PC-9 (cell line): ENCODE measurements at regions not wholly inside any gene's neighbourhood (a gene's known extent, or its start where the extent isn't known, plus 50 kb on each side); places are given as distances from the start of the nearest gene placed in this dataset.

Experiments
- BruUV-seq: library from RNA; stranded (reverse); fragments of 400-500 nt; replicated peaks from 2 replicates; lab custom pipeline; 2021; lab: Mats Ljungman, UMichigan
- CTCF ChIA-PET: fragments of 300-600 bp; sonication (Branson Sonifier 250); formaldehyde crosslinking; loops from one replicate; lab custom pipeline; 2022; ENCODE audit warnings: antibody characterized with exemption; lab: Charles Lee
- POLR2A ChIA-PET: fragments of 300-600 bp; sonication (Branson Sonifier 250); formaldehyde crosslinking; loops from one replicate; lab custom pipeline; 2022; ENCODE audit warnings: antibody characterized with exemption; ENCODE audit not compliant: unreplicated experiment; lab: Charles Lee
- DNase-seq, 2 experiments: peaks; one replicate each; pipeline versions ENCODE4 v3.0.0 to v3.0.0-alpha.2; 2015 to 2022; ENCODE audit warnings: mixed read lengths in 1 of 2
- H2AFZ ChIP-seq: fragments of 200-600 bp; sonication (generic); 2 replicates; pipeline ENCODE4 v1.8.1; 2017; ENCODE audit warnings: antibody characterized with exemption
- H3F3A ChIP-seq: fragments of 200-600 bp; sonication (generic); 2 replicates; pipeline ENCODE4 v1.8.1; 2017; ENCODE audit warnings: antibody characterized with exemption, mild to moderate bottlenecking, low read depth; ENCODE audit not compliant: insufficient read depth
- H3K27ac ChIP-seq: fragments of 200-600 bp; sonication (generic); 2 replicates; pipeline ENCODE4 v1.6.1; 2016; ENCODE audit warnings: mixed run types
- H3K27me3 ChIP-seq: fragments of 200-600 bp; sonication (generic); 2 replicates; pipeline ENCODE4 v1.6.1; 2016; ENCODE audit warnings: low read depth, mixed run types; ENCODE audit not compliant: insufficient read depth
- H3K36me3 ChIP-seq: fragments of 200-600 bp; sonication (generic); 2 replicates; pipeline ENCODE4 v1.6.1; 2016; ENCODE audit warnings: low read depth, mixed run types
- H3K4me1 ChIP-seq: fragments of 200-600 bp; sonication (generic); replicated peaks from 2 replicates; pipeline ENCODE4 v1.6.1; 2016; ENCODE audit warnings: mixed run types; ENCODE audit not compliant: insufficient read depth
- H3K4me2 ChIP-seq: fragments of 200-600 bp; sonication (generic); 2 replicates; pipeline ENCODE4 v1.6.1; 2017; ENCODE audit warnings: mixed run types
- H3K4me3 ChIP-seq: fragments of 200-600 bp; sonication (generic); 2 replicates; pipeline ENCODE4 v1.6.1; 2016; ENCODE audit warnings: mixed run types
- H3K79me2 ChIP-seq: fragments of 200-600 bp; sonication (generic); 2 replicates; pipeline ENCODE4 v1.6.1; 2017; ENCODE audit warnings: low read depth, mixed run types
- H3K9me2 ChIP-seq: fragments of 200-600 bp; sonication (generic); 2 replicates; pipeline ENCODE4 v1.8.1; 2017; ENCODE audit warnings: mild to moderate bottlenecking; ENCODE audit not compliant: insufficient read depth
- H3K9me3 ChIP-seq: fragments of 200-600 bp; sonication (generic); 2 replicates; pipeline ENCODE4 v1.8.1; 2016; ENCODE audit warnings: low read depth; ENCODE audit not compliant: insufficient read depth
- H4K20me1 ChIP-seq: fragments of 200-600 bp; sonication (generic); 2 replicates; pipeline ENCODE4 v1.8.1; 2017; ENCODE audit not compliant: insufficient read depth
- EZH2 ChIP-seq: fragments of 200-600 bp; sonication (generic); IDR thresholded peaks from 2 replicates; pipeline ENCODE4 v1.8.0; 2017; ENCODE audit warnings: antibody characterized with exemption, low read depth
- intact Hi-C: fragments of 100-400 bp; cut with micrococcal nuclease; formaldehyde crosslinking; loops from one replicate; pipeline ENCODE4 v1.10.0; 2022; ENCODE audit not compliant: unreplicated experiment
- TF ChIP-seq, protein P1 (sequence below): fragments of 200-600 bp; sonication (generic); conservative IDR thresholded peaks from 2 replicates; pipeline ENCODE4 v1.6.1; 2017; ENCODE audit warnings: mixed run types, antibody characterized with exemption, mild to moderate bottlenecking, moderate library complexity

GRCh38 chr2:205904873-205905272, 181.1 kb downstream of the INO80D start:
- Histone ChIP-seq H3F3A (no peaks in the 10 kb centered on the region), H3K27ac (no peak overlapping the region), H3K27me3 (peaks cover 8% of the 10 kb centered on the region; the same call in 1 of the 2 replicates), H3K4me3 (no peak overlapping the region), H3K4me2 (no peak overlapping the region), H3K4me1 (no peaks in the 10 kb centered on the region), H4K20me1 (no peaks in the 10 kb centered on the region), H3K36me3 (no peaks in the 10 kb centered on the region), H3K79me2 (no peaks in the 10 kb centered on the region), H3K9me3 (no peaks in the 10 kb centered on the region), H2AFZ (no peak overlapping the region), H3K9me2 (no peaks in the 10 kb centered on the region)
- intact Hi-C loops, result no loop called here
- DNase-seq, result no peak
- no TSS peak for BruUV-seq
- TF ChIP-seq, protein P1, sequence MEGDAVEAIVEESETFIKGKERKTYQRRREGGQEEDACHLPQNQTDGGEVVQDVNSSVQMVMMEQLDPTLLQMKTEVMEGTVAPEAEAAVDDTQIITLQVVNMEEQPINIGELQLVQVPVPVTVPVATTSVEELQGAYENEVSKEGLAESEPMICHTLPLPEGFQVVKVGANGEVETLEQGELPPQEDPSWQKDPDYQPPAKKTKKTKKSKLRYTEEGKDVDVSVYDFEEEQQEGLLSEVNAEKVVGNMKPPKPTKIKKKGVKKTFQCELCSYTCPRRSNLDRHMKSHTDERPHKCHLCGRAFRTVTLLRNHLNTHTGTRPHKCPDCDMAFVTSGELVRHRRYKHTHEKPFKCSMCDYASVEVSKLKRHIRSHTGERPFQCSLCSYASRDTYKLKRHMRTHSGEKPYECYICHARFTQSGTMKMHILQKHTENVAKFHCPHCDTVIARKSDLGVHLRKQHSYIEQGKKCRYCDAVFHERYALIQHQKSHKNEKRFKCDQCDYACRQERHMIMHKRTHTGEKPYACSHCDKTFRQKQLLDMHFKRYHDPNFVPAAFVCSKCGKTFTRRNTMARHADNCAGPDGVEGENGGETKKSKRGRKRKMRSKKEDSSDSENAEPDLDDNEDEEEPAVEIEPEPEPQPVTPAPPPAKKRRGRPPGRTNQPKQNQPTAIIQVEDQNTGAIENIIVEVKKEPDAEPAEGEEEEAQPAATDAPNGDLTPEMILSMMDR, result no peak
- TF ChIP-seq EZH2, result no peak
- CTCF ChIA-PET, result no interaction called here
- POLR2A ChIA-PET, result no interaction called here

GRCh38 chr2:205903549-205904129, 182.3 kb downstream of the INO80D start:
- ChIA-PET POLR2A (no interaction called here), CTCF (no interaction called here)
- TF ChIP-seq, protein P1, result 0 out of 2 replicates have a peak, but pooled peaks have one; percentile 22
- TF ChIP-seq EZH2, result no peak
- no peak for DNase-seq
- no peak overlapping the region for H3K4me2 ChIP-seq
- BruUV-seq, result no TSS peak
- H3K79me2 ChIP-seq, result no peaks in the 10 kb centered on the region
- no peak overlapping the region for H3K27ac ChIP-seq
- no peaks in the 10 kb centered on the region for H3K4me1 ChIP-seq
- H3F3A ChIP-seq, result no peaks in the 10 kb centered on the region
- H3K27me3 ChIP-seq, result peaks cover 3% of the 10 kb centered on the region; the same call in 1 of the 2 replicates
- H3K9me2 ChIP-seq, result no peaks in the 10 kb centered on the region
- H2AFZ ChIP-seq, result no peak overlapping the region
- H4K20me1 ChIP-seq, result no peaks in the 10 kb centered on the region
- no peaks in the 10 kb centered on the region for H3K36me3 ChIP-seq
- no peaks in the 10 kb centered on the region for H3K9me3 ChIP-seq
- H3K4me3 ChIP-seq, result no peak overlapping the region
- intact Hi-C loops, result no loop called here

DNA sequence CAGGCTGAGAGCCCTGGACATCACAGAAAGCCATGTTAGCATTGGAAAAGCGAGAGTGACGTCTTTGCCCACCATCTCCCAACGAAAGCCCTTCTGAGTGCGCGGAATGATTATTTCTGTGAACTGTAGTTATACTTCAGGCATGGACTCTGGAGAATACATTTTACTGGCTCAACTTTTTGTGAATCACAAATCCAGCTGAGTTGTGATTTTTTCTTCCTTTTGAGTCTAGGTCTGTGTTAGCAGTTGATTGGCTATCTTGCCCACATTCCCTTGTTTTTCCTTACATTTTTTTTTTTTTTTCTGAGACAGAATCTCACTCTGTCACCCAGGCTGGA, 183.1 kb downstream of the INO80D start:
- intact Hi-C loops, result no loop called here
- Histone ChIP-seq H3K36me3 (no peaks in the 10 kb centered on the region), H4K20me1 (no peaks in the 10 kb centered on the region), H3K4me2 (no peak overlapping the region), H3F3A (no peaks in the 10 kb centered on the region), H3K9me2 (no peaks in the 10 kb centered on the region), H3K27ac (no peak overlapping the region), H3K4me1 (no peaks in the 10 kb centered on the region), H3K4me3 (no peak overlapping the region), H2AFZ (no peak overlapping the region), H3K79me2 (no peaks in the 10 kb centered on the region), H3K9me3 (no peaks in the 10 kb centered on the region), H3K27me3 (peaks cover 3% of the 10 kb centered on the region; the same call in 1 of the 2 replicates)
- no peak for TF ChIP-seq EZH2
- TF ChIP-seq, protein P1, result no peak
- BruUV-seq, result no TSS peak
- ChIA-PET POLR2A (no interaction called here), CTCF (no interaction called here)
- no peak for DNase-seq
